ENCODE measurements at regions not wholly inside any gene's neighbourhood (a gene's known extent, or its start where the extent isn't known, plus 50 kb on each side); places are given as distances from the start of the nearest gene placed in this dataset.

- ChIA-PET POLR2A (no interaction called here), CTCF (no interaction called here)
- peaks cover 2% of the 10 kb centered on the region for H3K27me3 Mint-ChIP-seq
- H3K4me3 Mint-ChIP-seq: no peak overlapping the region
- no peak overlapping the region for H3K27ac Mint-ChIP-seq
- H3K4me1 Mint-ChIP-seq: no peaks in the 10 kb centered on the region
- DNase-seq (no peak), ATAC-seq (no peak)
- no peaks in the 10 kb centered on the region for H3K9me3 Mint-ChIP-seq (ENCODE audit: low read depth)
- intact Hi-C loops (cut with DNase I, micrococcal nuclease): no loop called here
- no peaks in the 10 kb centered on the region for H3K36me3 Mint-ChIP-seq (ENCODE audit: low read depth)
Observed at GRCh38 chr7:155883491-155884224, 71.4 kb upstream of the SHH start.

- POLR2A ChIA-PET: no interaction called here
- Mint-ChIP-seq H3K4me1 (no peaks in the 10 kb centered on the region), H3K27me3 (peaks cover 2% of the 10 kb centered on the region), H3K9me3 (ENCODE audit: low read depth) (no peaks in the 10 kb centered on the region), H3K4me3 (no peak overlapping the region), H3K27ac (no peak overlapping the region), H3K36me3 (ENCODE audit: low read depth) (no peaks in the 10 kb centered on the region)
- no peak for DNase-seq
- CTCF ChIA-PET: no interaction called here
- intact Hi-C loops (cut with DNase I, micrococcal nuclease): no loop called here
- ATAC-seq: no peak
Observed at GRCh38 chr7:155882596-155882995, 70.3 kb upstream of the SHH start.

GRCh38 chr7:155881471-155882350 lies 69.4 kb upstream of the SHH start:
- Mint-ChIP-seq H3K4me1 (no peaks in the 10 kb centered on the region), H3K9me3 (ENCODE audit: low read depth) (no peaks in the 10 kb centered on the region), H3K27me3 (peaks cover 2% of the 10 kb centered on the region), H3K27ac (no peak overlapping the region), H3K36me3 (ENCODE audit: low read depth) (no peaks in the 10 kb centered on the region), H3K4me3 (no peak overlapping the region)
- intact Hi-C loops (cut with DNase I, micrococcal nuclease): no loop called here
- no peak for DNase-seq
- CTCF ChIA-PET: no interaction called here
- POLR2A ChIA-PET: no interaction called here
- no peak for ATAC-seq

- no peak overlapping the region for H3K4me3 Mint-ChIP-seq
- ChIA-PET POLR2A (no interaction called here), CTCF (interaction anchor here (0.7 kb wide), 1 partner anchor 116 kb away, joined by 3 read pairs; no protein-coding TSS in a partner anchor)
- ATAC-seq (no peak), DNase-seq (no peak)
- no peaks in the 10 kb centered on the region for H3K27me3 Mint-ChIP-seq
- intact Hi-C loops (cut with DNase I, micrococcal nuclease): no loop called here
- H3K4me1 Mint-ChIP-seq: no peaks in the 10 kb centered on the region
- H3K36me3 Mint-ChIP-seq (ENCODE audit: low read depth): no peaks in the 10 kb centered on the region
- H3K27ac Mint-ChIP-seq: no peak overlapping the region
- H3K9me3 Mint-ChIP-seq (ENCODE audit: low read depth): no peaks in the 10 kb centered on the region
Observed at GRCh38 chr7:155880721-155881120, 68.5 kb upstream of the SHH start.

GRCh38 chr7:155879592-155879991 lies 67.3 kb upstream of the SHH start:
- ATAC-seq (no peak), DNase-seq (no peak)
- Mint-ChIP-seq H3K9me3 (ENCODE audit: low read depth) (no peaks in the 10 kb centered on the region), H3K36me3 (ENCODE audit: low read depth) (no peaks in the 10 kb centered on the region), H3K27ac (no peak overlapping the region), H3K4me3 (no peak overlapping the region), H3K4me1 (no peaks in the 10 kb centered on the region), H3K27me3 (peaks cover 1% of the 10 kb centered on the region)
- intact Hi-C loops (cut with DNase I, micrococcal nuclease): no loop called here
- ChIA-PET POLR2A (no interaction called here), CTCF (no interaction called here)

GRCh38 chr7:155878674-155879073 lies 66.4 kb upstream of the SHH start:
- Mint-ChIP-seq H3K27me3 (peaks cover 6% of the 10 kb centered on the region), H3K9me3 (ENCODE audit: low read depth) (no peaks in the 10 kb centered on the region), H3K4me1 (no peaks in the 10 kb centered on the region), H3K4me3 (no peak overlapping the region), H3K27ac (no peak overlapping the region), H3K36me3 (ENCODE audit: low read depth) (no peaks in the 10 kb centered on the region)
- ATAC-seq: no peak
- no peak for DNase-seq
- intact Hi-C loops (cut with DNase I, micrococcal nuclease): no loop called here
- ChIA-PET CTCF (interaction anchor here (1.1 kb wide), 1 partner anchor 9 kb away, joined by 4 read pairs; no protein-coding TSS in a partner anchor), POLR2A (no interaction called here)

GRCh38 chr7:155878250-155878649 lies 66.0 kb upstream of the SHH start:
- ChIA-PET POLR2A (no interaction called here), CTCF (interaction anchor here (0.8 to 1.1 kb wide), 2 partner anchors 9 to 246 kb away, joined by 3 to 4 read pairs; no protein-coding TSS in a partner anchor)
- no peaks in the 10 kb centered on the region for H3K4me1 Mint-ChIP-seq
- no peak for DNase-seq
- H3K4me3 Mint-ChIP-seq: no peak overlapping the region
- intact Hi-C loops (cut with DNase I, micrococcal nuclease): no loop called here
- ATAC-seq: no peak
- H3K27me3 Mint-ChIP-seq: peaks cover 8% of the 10 kb centered on the region
- no peaks in the 10 kb centered on the region for H3K9me3 Mint-ChIP-seq (ENCODE audit: low read depth)
- H3K27ac Mint-ChIP-seq: no peak overlapping the region
- no peaks in the 10 kb centered on the region for H3K36me3 Mint-ChIP-seq (ENCODE audit: low read depth)

- Mint-ChIP-seq H3K27ac (no peak overlapping the region), H3K4me1 (no peaks in the 10 kb centered on the region), H3K27me3 (peaks cover 8% of the 10 kb centered on the region), H3K36me3 (ENCODE audit: low read depth) (no peaks in the 10 kb centered on the region), H3K9me3 (ENCODE audit: low read depth) (no peaks in the 10 kb centered on the region), H3K4me3 (no peak overlapping the region)
- intact Hi-C loops (cut with DNase I, micrococcal nuclease): no loop called here
- DNase-seq: no peak
- POLR2A ChIA-PET: no interaction called here
- no peak for ATAC-seq
- CTCF ChIA-PET: no interaction called here
Observed at GRCh38 chr7:155877167-155877566, 64.9 kb upstream of the SHH start.

- intact Hi-C loops (cut with DNase I, micrococcal nuclease): no loop called here
Observed at GRCh38 chr7:155874411-155874810, 62.1 kb upstream of the SHH start.

GRCh38 chr7:155874010-155874409 lies 61.7 kb upstream of the SHH start:
- CTCF ChIA-PET: no interaction called here

More at GRCh38 chr7:155874411-155874810, 62.1 kb upstream of the SHH start:
- no peaks in the 10 kb centered on the region for H3K36me3 Mint-ChIP-seq (ENCODE audit: low read depth)
- H3K27me3 Mint-ChIP-seq: peaks cover 8% of the 10 kb centered on the region
- POLR2A ChIA-PET: no interaction called here
- H3K27ac Mint-ChIP-seq: no peak overlapping the region
- ATAC-seq: no peak
- H3K4me3 Mint-ChIP-seq: no peak overlapping the region
- no peaks in the 10 kb centered on the region for H3K4me1 Mint-ChIP-seq
- DNase-seq: no peak
- no peaks in the 10 kb centered on the region for H3K9me3 Mint-ChIP-seq (ENCODE audit: low read depth)
- CTCF ChIA-PET: no interaction called here

GRCh38 chr7:155872678-155873369 lies 60.6 kb upstream of the SHH start:
- no peaks in the 10 kb centered on the region for H3K9me3 Mint-ChIP-seq (ENCODE audit: low read depth)
- no peak overlapping the region for H3K4me3 Mint-ChIP-seq
- POLR2A ChIA-PET: no interaction called here
- H3K27ac Mint-ChIP-seq: no peak overlapping the region
- intact Hi-C loops (cut with DNase I, micrococcal nuclease): no loop called here
- peaks cover 8% of the 10 kb centered on the region for H3K27me3 Mint-ChIP-seq
- H3K4me1 Mint-ChIP-seq: no peaks in the 10 kb centered on the region
- ATAC-seq: no peak
- CTCF ChIA-PET: no interaction called here
- no peak for DNase-seq
- no peaks in the 10 kb centered on the region for H3K36me3 Mint-ChIP-seq (ENCODE audit: low read depth)

More at GRCh38 chr7:155874010-155874409, 61.7 kb upstream of the SHH start:
- POLR2A ChIA-PET: no interaction called here
- intact Hi-C loops (cut with DNase I, micrococcal nuclease): no loop called here
- ATAC-seq (no peak), DNase-seq (no peak)
- H3K4me1 Mint-ChIP-seq: no peaks in the 10 kb centered on the region
- no peak overlapping the region for H3K27ac Mint-ChIP-seq
- no peaks in the 10 kb centered on the region for H3K9me3 Mint-ChIP-seq (ENCODE audit: low read depth)
- no peak overlapping the region for H3K4me3 Mint-ChIP-seq
- no peaks in the 10 kb centered on the region for H3K36me3 Mint-ChIP-seq (ENCODE audit: low read depth)
- peaks cover 8% of the 10 kb centered on the region for H3K27me3 Mint-ChIP-seq

- H3K27ac Mint-ChIP-seq: no peak overlapping the region
- H3K9me3 Mint-ChIP-seq (ENCODE audit: low read depth): no peaks in the 10 kb centered on the region
- ChIA-PET POLR2A (no interaction called here), CTCF (no interaction called here)
- DNase-seq (no peak), ATAC-seq (no peak)
- H3K27me3 Mint-ChIP-seq: peaks cover 8% of the 10 kb centered on the region
- H3K4me1 Mint-ChIP-seq: no peaks in the 10 kb centered on the region
- no peaks in the 10 kb centered on the region for H3K36me3 Mint-ChIP-seq (ENCODE audit: low read depth)
- H3K4me3 Mint-ChIP-seq: no peak overlapping the region
- intact Hi-C loops (cut with DNase I, micrococcal nuclease): no loop called here
Observed at GRCh38 chr7:155871211-155871610, 58.9 kb upstream of the SHH start.

Measured in activated CD4-positive, alpha-beta T cell treated with anti-CD3 and anti-CD28 coated beads for 36 hours (primary cell).